GM19372 (cell line): ENCODE measurements at regions not wholly inside any gene's neighbourhood (a gene's known extent, or its start where the extent isn't known, plus 50 kb on each side); places are given as distances from the start of the nearest gene placed in this dataset.

Source experiments
- ATAC-seq: cut with Tn5 transposase; IDR thresholded peaks from one replicate; pipeline ENCODE4 v1.9.1; 2021; ENCODE audit warnings: mild to moderate bottlenecking, low read depth, moderate library complexity; ENCODE audit not compliant: unreplicated experiment

DNA sequence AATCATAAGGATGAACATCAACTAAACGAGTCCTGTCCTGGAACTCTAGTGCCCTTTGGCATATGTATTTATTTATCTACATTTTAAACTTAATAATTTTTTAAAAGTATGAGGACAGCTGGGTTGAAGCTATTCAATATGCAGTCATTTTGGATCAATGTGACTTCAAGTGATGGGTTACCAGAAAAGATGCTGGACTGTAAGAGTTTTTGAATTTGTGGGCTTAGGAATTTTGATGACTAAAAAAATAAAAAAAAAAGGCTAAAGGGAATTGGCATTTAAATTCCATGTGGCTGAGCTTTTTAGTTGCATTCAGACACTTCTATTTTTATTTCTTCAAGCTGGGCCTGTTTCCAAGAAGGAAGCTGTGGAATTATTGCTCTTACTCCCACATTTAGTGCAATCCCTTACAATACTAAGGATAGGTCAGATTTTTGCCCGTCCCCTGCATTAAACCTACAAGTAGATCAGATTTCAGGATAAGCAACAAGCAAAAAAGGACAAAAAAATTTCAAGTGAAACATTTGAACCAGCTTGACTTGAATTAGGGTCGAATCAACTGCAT lies 704.2 kb upstream of the CITED2 start:
- ATAC-seq = no peak

- ATAC-seq = no peak
Observed at GRCh38 chr6:140077827-140078560, 703.5 kb upstream of the CITED2 start.

DNA sequence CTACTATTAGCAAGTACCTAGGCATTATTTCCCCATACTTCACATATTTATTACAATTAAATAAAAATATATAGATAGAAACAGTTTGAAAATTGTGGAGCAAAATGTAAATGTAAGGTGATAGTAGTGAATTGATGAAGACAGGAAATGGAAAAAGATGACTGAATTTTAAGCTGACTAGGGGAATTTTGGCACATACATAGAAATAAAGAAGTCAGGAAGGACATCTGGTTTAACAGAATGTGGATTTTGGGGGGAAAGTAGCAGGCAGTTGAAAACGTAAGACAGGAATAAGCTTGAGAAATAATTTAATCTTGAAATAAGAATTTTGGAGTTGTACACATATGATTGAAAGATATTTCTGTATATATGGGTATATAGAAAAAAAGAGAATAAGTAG lies 701.7 kb upstream of the CITED2 start:
- ATAC-seq = no peak

GRCh38 chr6:140073456-140073855 lies 699.0 kb upstream of the CITED2 start:
- ATAC-seq = no peak

DNA sequence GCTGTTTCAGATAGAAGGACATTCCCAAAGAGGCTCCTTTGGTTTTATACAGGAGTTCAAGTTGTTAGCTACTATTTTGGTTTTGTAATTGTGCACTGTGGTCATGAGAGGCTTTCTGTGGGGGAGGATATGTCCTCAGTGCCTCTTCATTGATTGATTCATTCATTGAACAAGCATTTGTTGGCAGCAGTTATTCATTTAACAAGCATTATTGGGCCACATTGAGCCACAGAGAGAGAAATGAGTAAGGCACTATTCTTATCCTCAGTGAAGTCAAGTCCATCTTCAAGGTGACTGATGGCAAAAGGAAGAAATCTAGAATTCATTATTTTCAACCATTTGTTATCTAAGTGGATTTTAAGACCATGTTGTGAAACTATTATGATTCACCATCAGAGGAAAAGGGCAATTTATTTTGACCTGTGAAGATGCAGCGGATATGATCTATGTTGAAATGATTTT lies 697.2 kb upstream of the CITED2 start:
- ATAC-seq = no peak

GRCh38 chr6:140070846-140071473 lies 696.5 kb upstream of the CITED2 start:
- no peak for ATAC-seq

- no peak for ATAC-seq
Observed at GRCh38 chr6:140069576-140069975, 695.1 kb upstream of the CITED2 start.

GRCh38 chr6:140068801-140069200 lies 694.4 kb upstream of the CITED2 start:
- no peak for ATAC-seq

DNA sequence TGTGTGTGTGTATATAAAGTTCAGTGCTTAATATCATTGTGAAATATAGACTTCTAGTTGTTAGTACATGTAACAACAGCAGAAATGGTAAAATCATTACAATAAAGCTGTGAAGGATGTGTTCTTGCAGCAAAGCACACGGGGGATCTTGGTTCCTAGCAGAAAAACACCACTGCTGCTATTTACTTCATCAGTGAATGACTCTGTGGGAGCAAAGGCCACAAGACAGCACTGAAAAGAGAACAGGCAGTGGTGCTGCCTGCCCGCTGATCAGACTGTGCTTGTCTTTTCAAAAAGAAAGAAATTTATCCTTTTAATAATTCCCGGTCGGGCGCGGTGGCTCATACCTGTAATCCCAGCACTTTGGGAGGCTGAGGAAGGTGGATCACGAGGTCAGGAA lies 689.9 kb upstream of the CITED2 start:
- ATAC-seq = no peak

DNA sequence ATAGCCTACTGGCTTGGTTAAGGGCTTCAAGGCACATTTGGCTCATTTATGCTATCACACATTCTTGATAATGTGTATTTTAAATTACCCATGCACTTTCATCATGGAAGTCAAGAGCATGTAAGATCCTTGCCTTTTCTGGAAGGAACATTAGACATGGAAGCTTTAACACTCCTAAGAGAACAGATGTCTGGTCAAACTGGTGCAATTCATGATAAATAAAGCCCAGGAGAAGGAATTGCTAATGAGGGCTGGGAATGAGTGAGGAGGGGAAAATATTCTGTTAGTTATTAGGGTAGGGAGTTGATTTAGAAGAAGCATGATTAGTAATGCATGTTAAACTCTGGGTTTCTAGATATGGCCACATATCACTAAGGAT lies 688.6 kb upstream of the CITED2 start:
- no peak for ATAC-seq

DNA sequence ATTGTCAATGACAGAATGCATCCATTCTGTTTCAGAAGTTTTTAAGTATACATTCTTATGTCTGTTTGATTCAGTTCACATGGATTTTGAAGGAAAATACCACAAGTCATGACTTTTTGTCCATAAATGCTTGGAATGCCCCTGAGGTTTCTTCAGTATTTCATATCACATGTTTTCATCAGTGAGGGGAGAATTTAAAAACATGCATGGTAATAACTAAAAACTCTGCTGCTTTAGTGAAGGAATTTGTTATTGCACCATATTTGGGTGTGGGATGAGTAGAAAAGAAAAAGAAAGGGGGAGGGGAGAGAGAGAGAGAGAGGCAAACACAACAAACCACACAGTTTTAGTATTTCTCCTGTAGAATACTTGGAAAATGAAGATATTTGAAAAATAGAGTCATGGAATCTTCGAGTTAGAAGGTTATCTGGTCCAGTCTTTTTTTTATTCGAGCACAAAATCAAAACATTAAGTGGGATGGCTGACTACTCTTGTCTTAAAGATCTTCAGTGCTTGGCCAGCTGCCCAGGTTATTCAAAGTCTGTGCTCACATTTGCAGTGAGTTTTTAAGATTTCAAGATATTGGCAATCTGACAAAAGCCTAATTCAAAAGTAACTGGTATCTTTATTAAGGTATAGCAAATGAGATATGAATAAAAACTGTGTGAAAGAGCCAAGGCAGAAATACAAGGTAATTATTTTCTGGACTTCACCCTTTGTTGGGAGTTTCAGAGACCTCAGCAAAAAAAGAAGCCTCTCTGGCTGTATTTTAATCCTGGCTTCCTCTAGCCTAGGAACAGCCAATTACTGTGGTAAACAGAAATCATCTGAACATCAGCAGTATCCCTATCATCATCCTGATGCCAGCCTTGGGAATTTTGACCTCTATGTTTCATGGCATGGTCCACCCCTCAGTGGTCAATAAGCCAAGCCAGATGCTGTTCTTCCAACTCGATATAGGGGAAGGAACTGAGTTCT lies 687.9 kb upstream of the CITED2 start:
- no peak for ATAC-seq

- ATAC-seq = no peak
Observed at GRCh38 chr6:140061110-140062042, 686.9 kb upstream of the CITED2 start.

DNA sequence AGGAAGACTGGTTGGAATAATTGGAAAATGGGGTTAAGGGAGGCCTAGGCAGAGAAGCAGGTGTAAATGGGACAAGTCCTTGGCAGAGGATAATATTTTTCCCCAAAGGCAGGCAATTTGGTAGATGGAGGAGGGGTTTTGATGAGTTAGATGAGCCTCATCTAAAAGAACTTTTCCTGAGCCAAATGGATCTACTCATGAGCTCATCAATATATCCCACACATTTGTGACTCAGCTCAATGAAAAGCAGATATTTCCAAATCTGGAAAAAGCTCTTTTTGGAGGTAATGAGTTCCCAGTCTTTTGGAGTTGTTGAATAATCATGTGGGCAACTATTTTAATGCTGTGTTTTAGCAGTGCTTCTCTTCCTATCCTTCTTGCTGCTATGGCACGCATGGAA lies 685.5 kb upstream of the CITED2 start:
- no peak for ATAC-seq

GRCh38 chr6:140058863-140059262 lies 684.4 kb upstream of the CITED2 start:
- ATAC-seq = no peak

- no peak for ATAC-seq
Observed at GRCh38 chr6:140052736-140053729, 678.6 kb upstream of the CITED2 start.

DNA sequence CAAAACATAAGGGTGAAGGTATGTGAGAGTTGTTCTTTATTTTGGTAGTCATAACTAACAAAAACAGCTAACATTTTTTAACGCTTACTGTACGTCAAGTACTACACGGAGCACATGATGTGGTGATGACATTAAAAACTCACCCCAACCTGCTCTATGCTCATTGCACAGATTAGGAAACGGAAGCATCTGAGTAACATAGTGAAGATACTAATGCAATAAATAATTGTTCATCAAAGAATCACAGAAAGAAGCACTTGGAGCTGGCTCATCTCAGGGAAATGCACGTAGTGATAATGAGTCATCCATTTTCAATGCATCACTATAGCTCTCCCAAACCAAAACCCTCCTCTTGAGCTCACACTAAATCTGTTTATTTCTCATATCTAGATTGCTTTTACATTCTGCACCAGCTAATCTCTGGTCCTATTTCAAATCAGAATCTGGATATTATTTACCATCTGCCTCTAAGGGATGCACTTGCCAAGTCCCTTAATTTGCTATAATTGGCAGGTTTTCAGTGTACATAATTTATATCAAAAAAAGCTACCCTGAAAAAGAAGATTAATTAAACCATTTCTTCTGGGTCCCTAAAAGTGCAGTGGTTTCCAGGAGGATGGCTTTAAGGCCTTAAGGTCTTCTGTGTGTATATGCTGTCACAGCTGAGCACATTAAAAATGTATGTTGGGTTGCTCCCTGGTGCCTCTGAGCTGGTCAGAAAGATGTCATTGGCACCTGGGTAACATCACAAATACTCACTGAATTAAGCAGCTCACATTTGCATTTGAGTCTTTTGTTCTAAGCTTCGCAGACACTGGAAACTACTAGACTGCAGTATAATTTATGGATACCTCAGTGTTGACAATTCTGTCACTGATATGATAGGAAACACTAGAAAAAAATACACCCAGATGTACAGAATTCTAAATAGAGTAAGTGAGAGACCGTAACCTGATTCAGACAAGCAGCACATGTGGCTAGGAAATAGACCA lies 677.4 kb upstream of the CITED2 start:
- ATAC-seq = no peak
